GM18502 (cell line): ENCODE measurements at regions not wholly inside any gene's neighbourhood (a gene's known extent, or its start where the extent isn't known, plus 50 kb on each side); places are given as distances from the start of the nearest gene placed in this dataset.
"Not testable (repeated sequence)": the region's sequence is repeated elsewhere in the genome, so short reads cannot be mapped to it uniquely, and the experiment has no call there.

Experiments
- ATAC-seq: cut with Tn5 transposase; IDR thresholded peaks from one replicate; pipeline ENCODE4 v1.9.1; 2021; ENCODE audit warnings: mild to moderate bottlenecking; ENCODE audit not compliant: unreplicated experiment, poor library complexity

GRCh38 chr3:72630327-72630968 is 217.8 kb downstream of the SHQ1 start:
- no peak for ATAC-seq

- ATAC-seq = peak; percentile 79
Observed at GRCh38 chr3:72629191-72629631, 219.0 kb downstream of the SHQ1 start.

GRCh38 chr3:72628065-72628464 is 220.2 kb downstream of the SHQ1 start:
- ATAC-seq = no peak

- no peak for ATAC-seq
Observed at GRCh38 chr3:72627271-72627670, 221.0 kb downstream of the SHQ1 start.

GRCh38 chr3:72625602-72626337 is 222.5 kb downstream of the SHQ1 start:
- ATAC-seq = no peak

- ATAC-seq = no peak
Observed at GRCh38 chr3:72624656-72625055, 223.6 kb downstream of the SHQ1 start.

- ATAC-seq = no peak
Observed at GRCh38 chr3:72618739-72619138, 229.5 kb downstream of the SHQ1 start.

GRCh38 chr3:72617424-72618024 is 230.7 kb downstream of the SHQ1 start:
- ATAC-seq = no peak

GRCh38 chr3:72615776-72616175 is 232.5 kb downstream of the SHQ1 start:
- ATAC-seq = no peak

GRCh38 chr3:72615182-72615581 is 233.1 kb downstream of the SHQ1 start:
- no peak for ATAC-seq

GRCh38 chr3:72614394-72615074 is 233.7 kb downstream of the SHQ1 start:
- ATAC-seq = no peak

- ATAC-seq = no peak
Observed at GRCh38 chr3:72613871-72614270, 234.4 kb downstream of the SHQ1 start.

GRCh38 chr3:72609114-72609513 is 239.1 kb downstream of the SHQ1 start:
- ATAC-seq = not testable (repeated sequence)

GRCh38 chr3:72606005-72606800 is 242.0 kb downstream of the SHQ1 start:
- ATAC-seq = no peak

- ATAC-seq = no peak
Observed at GRCh38 chr3:72604328-72604727, 243.9 kb downstream of the SHQ1 start.

- no peak for ATAC-seq
Observed at GRCh38 chr3:72601983-72602750, 246.1 kb downstream of the SHQ1 start.

- no peak for ATAC-seq
Observed at GRCh38 chr3:72601060-72601459, 247.2 kb downstream of the SHQ1 start.

GRCh38 chr3:72597756-72598195 is 250.5 kb downstream of the SHQ1 start:
- no peak for ATAC-seq

- no peak for ATAC-seq
Observed at GRCh38 chr3:72597043-72597442, 251.2 kb downstream of the SHQ1 start.
